GM18870 (cell line): ENCODE measurements at regions not wholly inside any gene's neighbourhood (a gene's known extent, or its start where the extent isn't known, plus 50 kb on each side); places are given as distances from the start of the nearest gene placed in this dataset.
"Not testable (repeated sequence)": the region's sequence is repeated elsewhere in the genome, so short reads cannot be mapped to it uniquely, and the experiment has no call there.

Experiments
- ATAC-seq: cut with Tn5 transposase; IDR thresholded peaks from one replicate; pipeline ENCODE4 v1.9.1; 2021; ENCODE audit warnings: moderate library complexity; ENCODE audit not compliant: unreplicated experiment

DNA sequence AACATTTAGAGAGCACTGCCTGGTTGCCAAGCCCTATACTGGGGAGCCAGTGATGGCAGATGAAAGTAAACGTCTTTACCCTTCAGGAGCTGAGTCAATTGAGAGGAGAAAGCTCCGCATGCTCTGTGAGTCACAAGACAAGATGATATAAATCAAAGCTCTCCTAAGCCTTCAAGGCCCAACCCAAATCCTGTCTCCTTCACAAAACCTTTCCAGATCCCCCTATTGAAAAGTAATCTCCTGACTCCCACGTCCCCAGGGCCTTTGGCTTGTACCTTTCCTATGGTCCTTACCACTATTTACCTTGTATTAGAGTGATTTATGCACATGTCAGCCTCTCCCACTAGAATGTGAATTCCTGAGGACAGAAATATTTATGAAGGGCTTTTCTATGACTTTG lies 230.1 kb upstream of the TENM4 start:
- ATAC-seq = no peak

DNA sequence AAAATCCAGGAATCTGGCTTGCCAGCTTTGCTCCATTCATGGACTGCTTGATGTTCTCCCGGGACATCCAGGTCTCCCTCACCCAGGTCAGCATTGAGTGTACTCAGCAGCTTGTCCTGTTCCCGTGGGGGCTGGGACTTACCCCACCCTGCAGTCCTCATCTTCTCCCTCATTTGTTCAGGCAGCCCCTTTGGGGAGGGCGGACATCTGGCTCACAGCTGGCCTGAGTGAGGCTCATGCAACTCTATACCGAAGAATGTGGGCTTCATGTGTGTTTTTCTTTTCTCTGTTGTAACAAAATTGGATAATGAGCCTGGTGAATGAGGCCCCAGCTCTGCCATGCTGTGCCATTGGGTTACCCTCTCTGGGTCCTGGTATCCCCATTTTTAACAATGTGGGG lies 227.7 kb upstream of the TENM4 start:
- ATAC-seq = no peak

DNA sequence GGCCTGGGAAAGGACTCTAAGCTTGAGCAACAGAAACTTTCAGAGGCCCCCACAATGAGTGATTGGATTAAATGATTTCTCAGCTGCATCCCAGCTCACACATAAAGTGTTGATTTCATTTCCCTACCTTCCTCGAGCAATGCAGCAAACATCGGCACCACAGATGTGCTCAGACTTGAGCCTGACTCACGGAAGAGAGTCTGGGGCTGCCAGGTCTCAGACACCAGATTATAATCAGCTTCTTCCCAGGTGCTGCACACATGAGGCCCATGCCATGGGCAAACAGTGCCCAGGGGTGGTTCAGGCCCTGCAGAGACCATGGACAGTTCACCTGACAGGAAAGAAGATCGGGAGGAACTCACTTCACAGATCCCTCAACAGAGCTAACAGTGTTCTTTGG lies 226.6 kb upstream of the TENM4 start:
- ATAC-seq = no peak

DNA sequence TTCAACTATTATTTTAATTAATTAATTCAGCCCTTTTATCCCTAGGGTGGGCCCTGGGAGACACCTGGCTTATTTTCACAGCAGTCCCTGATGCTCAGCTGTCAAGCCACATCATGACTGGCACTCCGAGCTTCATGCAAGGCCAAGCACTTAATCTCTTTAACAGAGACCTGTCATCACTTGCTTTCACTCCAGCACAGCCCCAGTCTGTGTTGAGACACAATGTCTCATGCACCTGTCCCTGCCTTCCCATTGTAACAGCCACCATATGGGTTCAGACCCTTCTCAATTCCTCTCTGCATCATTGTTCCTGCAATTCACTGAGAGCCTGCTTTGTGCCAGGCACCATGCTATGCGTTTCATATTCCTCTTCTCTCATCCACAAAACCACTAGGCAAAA lies 222.2 kb upstream of the TENM4 start:
- ATAC-seq = no peak

DNA sequence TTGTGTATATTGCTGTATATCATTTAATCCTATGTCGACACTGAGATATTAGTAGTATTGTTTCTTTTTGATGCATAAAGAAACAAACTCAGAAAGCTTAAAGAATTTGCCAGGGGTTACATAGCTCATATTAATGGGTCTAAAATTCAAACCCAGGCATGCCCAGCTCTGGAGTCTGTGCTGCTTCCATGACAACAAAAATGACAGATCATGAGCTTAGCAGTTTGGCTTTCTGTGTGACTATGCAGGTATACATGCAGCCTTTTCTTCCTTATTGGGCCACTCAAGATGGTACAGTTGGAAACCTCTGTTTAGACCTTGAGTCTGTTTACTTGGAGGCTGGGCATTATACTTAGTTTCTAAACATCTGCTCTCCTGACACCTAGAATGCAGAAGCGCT lies 220.5 kb upstream of the TENM4 start:
- ATAC-seq = no peak

DNA sequence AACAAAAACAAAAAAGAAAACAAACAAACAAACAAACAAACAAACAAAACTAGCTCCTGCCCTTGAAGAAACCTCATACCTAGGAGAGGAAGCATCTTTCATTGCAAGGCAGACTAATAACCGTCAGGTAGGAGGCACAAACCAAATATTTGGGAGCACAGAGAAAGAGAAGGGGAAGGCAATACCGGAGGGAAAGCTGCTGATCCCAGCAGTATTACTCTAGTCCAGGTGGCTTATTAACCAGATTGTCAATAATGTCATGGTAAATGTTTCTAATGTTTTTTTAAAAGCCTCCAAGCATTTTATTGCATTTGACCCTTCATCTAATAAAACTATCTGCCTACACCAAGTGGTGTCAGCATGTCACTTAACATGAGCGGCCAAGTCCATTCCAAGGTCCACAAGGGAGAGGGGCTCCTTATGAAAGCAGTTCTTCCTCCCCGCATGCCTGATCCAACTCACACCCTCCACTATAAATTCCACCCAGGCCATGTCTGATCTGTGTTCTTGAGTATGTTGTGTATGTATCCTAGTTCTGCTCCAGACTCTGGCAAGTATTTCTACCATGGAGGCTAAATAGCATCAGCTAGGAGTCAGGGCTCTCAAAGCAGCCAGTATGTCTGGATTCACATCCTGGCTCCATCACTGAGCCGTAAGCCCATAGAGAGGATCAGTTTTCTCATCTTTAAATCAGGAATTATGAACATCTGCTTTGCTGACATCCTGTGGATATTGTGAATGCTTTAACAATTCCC lies 208.1 kb upstream of the TENM4 start:
- no peak for ATAC-seq

DNA sequence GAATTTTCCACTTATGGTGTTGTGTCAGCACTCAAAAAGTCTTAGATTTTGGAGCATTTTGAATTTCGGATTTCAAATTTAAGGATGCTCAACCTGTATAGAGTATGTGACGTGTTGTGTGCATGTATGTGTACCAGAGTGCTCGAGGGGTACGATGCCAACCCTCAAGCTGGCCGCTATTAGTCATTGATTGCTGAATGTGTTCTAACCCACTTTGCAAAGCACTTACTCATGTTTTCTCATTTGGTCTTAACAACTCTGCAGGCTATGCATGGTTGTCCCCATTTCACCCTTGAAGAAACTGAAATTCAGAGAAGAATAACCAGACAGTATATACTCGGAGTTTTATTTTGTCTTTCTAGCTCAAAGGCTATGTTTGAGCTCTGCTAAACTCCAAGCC lies 196.4 kb upstream of the TENM4 start:
- ATAC-seq = no peak

DNA sequence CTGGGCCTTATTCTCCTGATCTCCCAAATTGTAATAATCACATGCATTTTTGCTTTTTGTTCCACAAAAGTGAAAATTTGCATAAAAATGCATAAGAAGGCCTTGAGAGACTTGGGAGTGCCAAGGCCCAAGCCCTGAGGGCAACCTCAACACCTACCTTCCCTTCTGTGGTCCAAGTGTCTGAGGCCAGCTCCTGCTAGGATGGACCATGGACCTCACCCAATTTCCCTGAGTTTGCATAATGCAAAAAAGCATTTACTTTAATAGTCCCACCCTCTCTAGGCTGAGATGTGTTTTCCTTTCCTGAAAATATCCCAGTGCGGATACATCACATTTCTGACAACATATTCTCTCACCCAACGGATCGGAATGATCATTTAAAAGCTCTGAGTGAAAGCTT lies 194.1 kb upstream of the TENM4 start:
- no peak for ATAC-seq

DNA sequence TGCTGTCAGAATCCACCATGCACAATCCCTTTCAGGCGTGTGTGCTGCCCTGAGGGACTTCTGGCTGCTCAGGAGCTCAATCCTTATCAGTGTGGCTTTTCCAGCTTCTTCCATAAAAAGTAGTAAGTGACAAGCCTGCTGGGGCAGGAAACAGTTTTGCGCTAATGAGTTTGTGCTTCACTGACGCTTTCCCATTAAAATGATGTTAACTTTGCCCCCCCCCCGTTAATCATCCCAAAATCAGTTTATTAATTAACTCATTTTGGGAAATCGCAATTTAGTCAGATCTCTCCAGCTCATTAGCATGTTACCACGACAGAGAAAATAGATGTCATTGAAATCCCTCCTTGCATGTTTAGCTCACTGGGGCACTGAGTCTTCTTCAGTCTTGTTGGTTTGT lies 186.5 kb upstream of the TENM4 start:
- no peak for ATAC-seq

DNA sequence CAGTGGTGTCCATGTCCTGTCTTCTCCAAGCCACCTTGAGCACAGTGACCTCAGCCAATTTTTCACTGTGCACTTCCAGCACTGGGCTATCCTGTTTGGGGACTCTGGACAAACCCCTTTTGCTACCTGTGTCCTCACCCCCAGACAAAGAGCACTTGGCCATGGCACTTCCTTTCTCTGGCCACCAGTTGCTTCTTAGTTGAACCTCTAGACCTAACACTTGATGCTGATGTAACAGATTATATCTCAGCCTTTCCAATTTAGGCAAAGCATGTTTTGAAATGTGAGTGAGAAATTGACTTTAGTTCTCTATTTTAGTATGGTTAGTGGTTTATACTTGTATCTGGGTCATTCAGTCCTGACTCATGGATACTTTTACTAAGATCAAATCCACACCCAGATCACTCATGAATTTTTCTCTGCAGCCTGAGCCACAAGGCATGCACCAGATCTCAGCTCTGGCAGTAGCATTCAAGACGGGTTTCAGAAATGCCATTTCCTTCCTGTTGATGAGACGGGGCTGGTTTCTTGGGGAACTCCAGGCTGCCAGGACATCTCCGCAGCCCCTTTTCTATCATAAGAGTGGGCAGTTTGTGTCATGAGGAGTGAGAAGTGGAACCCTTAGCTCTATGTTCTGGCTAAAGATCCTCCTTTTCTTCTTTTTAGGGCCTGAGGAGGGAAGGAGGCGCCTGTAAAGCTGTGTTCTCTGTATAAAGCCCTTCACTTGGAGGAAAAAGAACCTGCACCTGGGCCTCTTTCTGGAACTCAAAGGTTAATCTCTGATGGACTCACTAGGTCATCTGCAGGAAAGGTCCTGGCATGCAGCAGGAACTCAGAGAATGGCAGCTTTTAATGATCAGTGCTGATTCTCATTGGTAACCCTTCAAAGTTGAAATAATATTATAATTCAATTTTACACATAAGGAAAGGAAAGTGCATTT lies 185.6 kb upstream of the TENM4 start:
- ATAC-seq = no peak

DNA sequence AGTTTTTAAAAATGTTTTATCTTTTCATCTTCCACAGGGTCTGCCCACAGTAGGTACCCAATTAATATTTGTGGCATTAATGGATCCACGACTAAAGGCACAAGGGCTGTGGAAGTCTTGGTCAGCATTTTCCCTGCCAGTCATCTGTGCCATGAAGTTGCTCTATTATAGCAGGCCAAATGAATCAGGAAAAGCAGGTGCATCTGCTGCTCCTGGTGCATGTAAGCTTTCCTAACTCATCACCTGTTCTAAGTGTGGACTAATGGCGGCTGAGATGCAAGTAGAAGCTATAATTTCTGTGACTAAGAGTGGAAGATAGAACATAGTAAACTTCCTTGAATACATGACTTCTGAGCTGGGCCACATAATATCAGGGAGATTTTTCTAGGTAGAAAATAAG lies 182.5 kb upstream of the TENM4 start:
- ATAC-seq = no peak

DNA sequence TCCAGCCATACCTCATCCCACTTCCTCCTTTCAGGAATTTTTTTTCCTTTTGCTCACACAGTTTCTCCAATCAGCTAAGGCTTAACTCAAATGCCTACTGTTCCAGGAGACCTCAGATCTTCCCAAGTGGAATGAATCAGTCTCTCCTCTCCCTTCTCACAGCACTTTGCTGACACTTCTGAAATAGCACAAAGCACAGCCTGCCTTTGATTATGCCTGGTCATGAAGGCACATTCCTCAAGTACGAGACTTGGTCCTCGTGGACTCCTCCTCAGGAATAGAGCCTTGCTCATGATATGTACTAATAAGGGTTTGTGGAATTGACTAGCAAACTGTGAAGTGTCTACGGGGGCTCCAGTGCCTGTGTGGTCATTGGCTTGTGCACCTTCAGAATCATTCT lies 176.7 kb upstream of the TENM4 start:
- no peak for ATAC-seq

DNA sequence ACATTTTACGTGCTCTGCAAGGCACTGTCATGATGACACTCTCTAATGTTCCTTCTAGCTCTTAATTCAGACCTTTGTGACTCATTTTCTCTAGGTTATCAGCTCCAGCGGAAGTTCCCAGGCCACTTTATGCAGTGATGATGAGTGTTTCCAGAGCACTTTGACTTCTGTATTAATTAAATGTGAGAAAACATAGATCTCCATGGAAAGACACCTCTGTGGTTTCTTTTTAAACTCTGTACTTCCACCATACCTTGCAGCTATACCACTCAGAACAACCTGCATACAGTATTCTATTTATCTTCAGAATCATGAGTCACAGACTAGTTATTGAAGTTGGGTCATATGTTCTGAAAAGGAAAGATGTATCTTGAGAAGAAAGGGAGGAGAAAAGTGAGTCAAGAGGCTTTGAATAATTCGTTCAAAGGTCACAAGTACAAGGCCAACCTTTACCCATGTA lies 175.6 kb upstream of the TENM4 start:
- no peak for ATAC-seq

DNA sequence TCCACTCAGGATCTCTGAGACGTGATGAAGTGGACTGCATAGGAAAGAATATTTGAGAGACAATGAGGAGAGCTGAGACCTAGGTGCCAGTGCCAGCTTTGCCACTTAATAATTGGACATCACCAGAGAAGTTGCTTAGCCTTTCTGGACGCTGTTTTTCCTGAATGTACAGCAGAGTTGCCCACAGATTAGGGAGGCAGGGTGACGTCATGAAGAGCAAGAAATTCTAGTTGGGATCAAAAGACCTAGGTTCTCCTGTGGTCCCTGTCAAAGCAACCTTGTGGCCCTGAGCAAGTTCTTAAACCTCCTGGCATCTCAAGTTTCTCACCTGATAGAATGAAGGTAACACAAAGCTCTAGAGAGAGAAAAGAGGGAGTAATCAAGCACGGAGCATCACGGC lies 174.6 kb upstream of the TENM4 start:
- ATAC-seq = no peak

DNA sequence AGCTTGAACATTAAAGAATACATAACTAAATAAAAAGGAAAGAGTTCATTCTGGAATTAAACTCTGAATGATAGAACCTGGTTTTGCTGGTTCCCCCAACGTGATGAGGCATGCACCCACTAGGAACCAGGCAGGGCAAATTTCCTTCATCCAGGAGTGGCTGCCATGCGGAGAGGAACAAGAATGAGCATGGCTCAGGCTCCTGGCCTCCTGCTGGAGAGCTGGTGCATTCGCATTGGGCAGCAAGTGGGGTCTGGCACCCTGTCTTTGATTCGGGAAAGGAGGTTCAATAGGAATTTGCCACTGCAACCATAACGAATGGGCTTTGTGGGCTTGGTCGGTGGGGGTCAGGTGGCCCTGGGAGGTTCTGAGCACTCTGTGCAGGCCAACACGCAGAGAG lies 169.8 kb upstream of the TENM4 start:
- no peak for ATAC-seq

DNA sequence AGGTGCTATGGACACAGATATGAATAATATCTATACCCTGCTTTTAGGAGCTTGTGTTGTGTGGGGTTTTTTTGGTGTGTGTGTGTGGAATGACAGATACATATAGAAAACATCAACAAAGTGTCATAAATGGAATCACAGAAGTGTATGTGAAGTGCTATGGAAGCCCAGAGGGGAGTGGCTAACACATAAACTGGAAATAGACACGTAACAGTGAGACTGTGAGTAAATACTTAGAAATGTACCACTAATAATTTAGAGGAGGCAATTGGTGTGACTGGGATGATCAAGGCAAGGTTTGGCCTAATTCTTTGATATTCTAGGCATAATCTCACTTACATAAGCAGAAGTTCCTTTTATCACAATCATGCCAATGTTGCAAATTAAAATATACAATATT lies 169.3 kb upstream of the TENM4 start:
- no peak for ATAC-seq

DNA sequence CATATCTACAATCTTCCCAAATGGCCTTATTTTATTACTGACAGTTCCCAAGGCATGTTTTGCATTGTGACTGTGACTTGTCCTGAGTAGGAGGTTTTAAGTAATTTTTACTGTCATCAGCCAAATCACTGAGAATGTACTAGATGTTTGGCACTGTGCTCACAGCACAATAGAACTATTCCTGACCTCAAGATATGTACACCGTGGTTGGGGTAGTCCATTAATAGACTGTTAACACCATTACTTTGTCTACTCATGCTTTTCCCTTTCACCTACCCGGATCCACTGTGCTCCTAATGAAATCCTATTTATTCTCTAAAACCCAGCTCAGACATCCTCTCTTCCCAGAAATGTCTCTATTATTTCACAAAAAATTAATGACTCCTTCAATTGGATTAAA lies 168.7 kb upstream of the TENM4 start:
- no peak for ATAC-seq

DNA sequence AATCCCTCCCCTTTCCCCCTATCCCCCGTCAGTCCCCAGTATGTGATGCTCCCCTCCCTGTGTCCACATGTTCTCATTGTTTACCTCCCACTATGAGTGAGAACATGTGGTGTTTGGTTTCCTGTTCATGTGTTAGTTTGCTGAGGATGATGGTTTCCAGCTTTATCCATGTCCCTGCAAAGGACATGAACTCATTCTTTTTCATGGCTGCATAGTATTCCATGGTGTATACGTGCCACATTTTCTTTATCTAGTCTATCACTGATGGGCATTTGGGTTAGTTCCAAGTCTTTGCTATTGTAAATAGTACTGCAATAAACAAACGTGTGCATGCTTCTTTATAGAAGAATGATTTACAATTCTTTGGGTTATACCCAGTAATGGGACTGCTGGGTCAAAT lies 165.6 kb upstream of the TENM4 start:
- ATAC-seq = not testable (repeated sequence)

DNA sequence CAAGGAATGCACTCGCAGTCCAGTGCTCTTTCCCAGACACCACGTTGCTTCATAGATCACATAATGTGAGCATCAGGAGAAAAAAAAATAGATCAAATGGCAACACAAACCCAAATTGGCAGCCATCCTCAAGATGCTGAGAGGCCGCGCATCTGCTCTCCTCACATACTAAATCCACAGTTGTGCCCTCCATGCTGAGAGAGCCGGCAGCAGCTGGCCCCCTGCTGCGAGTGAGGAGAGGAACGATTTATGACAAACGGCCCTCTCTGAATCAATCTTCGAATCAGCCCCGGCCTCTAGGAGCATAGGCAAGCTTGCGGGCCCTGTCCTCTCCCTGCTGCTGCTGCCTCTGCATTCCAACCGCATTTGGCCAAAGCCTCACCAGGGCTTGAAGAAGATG lies 159.9 kb upstream of the TENM4 start:
- ATAC-seq = no peak

DNA sequence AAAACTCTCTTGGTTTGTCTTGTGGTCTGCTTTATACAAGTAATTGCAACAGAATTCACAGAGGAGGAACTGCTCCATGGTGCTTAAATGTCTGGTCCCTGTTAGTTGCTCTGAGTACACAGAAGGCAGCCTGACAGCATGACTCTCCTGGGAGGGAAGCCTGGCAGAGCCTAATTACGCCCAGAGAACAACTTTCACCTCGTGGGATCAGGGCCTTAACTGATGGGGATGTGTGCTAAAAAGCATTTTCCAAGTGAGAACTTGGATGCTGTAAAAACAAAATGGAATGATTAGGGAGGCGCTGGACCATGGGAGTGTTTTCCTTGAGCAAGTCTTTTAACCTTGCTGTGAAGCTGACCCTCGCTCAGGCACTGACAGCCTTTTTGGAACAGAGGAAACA lies 154.0 kb upstream of the TENM4 start:
- no peak for ATAC-seq

DNA sequence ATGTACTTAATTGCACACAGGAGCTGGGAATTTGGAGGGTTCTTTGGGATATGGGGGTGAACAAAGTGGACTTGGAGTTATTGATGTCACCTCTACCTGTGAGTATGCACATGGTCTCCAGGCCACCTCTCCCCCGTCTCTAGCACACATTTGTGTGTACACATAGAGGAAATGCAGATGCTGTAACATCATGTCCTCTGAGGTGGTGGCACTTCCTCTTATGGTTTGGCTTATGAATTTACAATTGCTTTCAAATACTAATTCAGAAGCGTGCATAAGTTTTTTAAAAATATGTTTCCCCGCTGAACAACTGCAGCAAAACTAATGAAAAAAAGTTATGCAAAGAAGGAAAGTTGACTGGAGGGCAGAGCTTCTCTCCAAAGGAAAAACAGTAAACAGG lies 152.0 kb upstream of the TENM4 start:
- no peak for ATAC-seq

DNA sequence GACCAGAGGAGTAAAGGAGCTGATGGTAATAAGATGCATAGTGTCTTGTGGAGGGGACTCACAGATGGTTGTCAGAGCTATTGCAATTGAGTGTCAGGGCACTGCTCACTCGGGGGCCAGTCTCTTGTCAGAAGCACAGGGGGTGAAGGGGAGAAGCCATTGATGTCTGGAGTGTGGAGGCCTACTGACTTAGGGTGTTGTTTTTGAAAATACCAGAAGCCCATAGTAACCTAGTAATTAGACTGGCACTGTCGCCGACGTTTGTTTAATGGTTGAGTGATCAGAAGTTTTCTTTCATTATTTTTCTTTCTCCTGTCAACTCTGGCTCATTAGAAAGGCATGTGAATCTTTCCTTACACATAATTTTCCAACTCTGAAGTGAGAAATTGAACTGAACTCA lies 151.6 kb upstream of the TENM4 start:
- ATAC-seq = no peak
